ENCODE measurements at regions not wholly inside any gene's neighbourhood (a gene's known extent, or its start where the extent isn't known, plus 50 kb on each side); places are given as distances from the start of the nearest gene placed in this dataset.
"Not testable (repeated sequence)": the region's sequence is repeated elsewhere in the genome, so short reads cannot be mapped to it uniquely, and the experiment has no call there.

GRCh38 chr3:127491323-127491722, 99.2 kb downstream of the TPRA1 start:
- Histone ChIP-seq H3K9ac (ENCODE audit: low read depth in 1 of 2, low read length in 2 of 2) (no peak overlapping the region), H3K4me1 (ENCODE audit: control insufficient read depth in 2 of 2, insufficient read depth in 2 of 2, low read length in 2 of 2) (no peaks in the 10 kb centered on the region), H3K27ac (ENCODE audit: low read depth in 2 of 2, low read length in 2 of 2) (no peak overlapping the region), H3K4me3 (ENCODE audit: low read length in 2 of 2) (no peak overlapping the region), H3K36me3 (ENCODE audit: control insufficient read depth in 2 of 2, insufficient read depth in 2 of 2, low read length in 2 of 2) (no peaks in the 10 kb centered on the region), H3K9me3 (ENCODE audit: control insufficient read depth in 2 of 2, low read length in 2 of 2) (no peaks in the 10 kb centered on the region), H3K27me3 (ENCODE audit: control insufficient read depth in 2 of 2, insufficient read depth in 2 of 2, low read length in 2 of 2) (no peaks in the 10 kb centered on the region)

- not testable (repeated sequence) for H3K36me3 ChIP-seq (ENCODE audit: control insufficient read depth in 2 of 2, insufficient read depth in 2 of 2, low read length in 2 of 2); H3K9ac ChIP-seq (ENCODE audit: low read depth in 1 of 2, low read length in 2 of 2); H3K27ac ChIP-seq (ENCODE audit: low read depth in 2 of 2, low read length in 2 of 2); H3K4me1 ChIP-seq (ENCODE audit: control insufficient read depth in 2 of 2, insufficient read depth in 2 of 2, low read length in 2 of 2); H3K4me3 ChIP-seq (ENCODE audit: low read length in 2 of 2); H3K27me3 ChIP-seq (ENCODE audit: control insufficient read depth in 2 of 2, insufficient read depth in 2 of 2, low read length in 2 of 2); H3K9me3 ChIP-seq (ENCODE audit: control insufficient read depth in 2 of 2, low read length in 2 of 2)
Observed at GRCh38 chr3:127491024-127491305, 99.6 kb downstream of the TPRA1 start.

- Histone ChIP-seq H3K36me3 (ENCODE audit: control insufficient read depth in 2 of 2, insufficient read depth in 2 of 2, low read length in 2 of 2) (no peaks in the 10 kb centered on the region), H3K27ac (ENCODE audit: low read depth in 2 of 2, low read length in 2 of 2) (no peak overlapping the region), H3K4me1 (ENCODE audit: control insufficient read depth in 2 of 2, insufficient read depth in 2 of 2, low read length in 2 of 2) (no peaks in the 10 kb centered on the region), H3K27me3 (ENCODE audit: control insufficient read depth in 2 of 2, insufficient read depth in 2 of 2, low read length in 2 of 2) (no peaks in the 10 kb centered on the region), H3K4me3 (ENCODE audit: low read length in 2 of 2) (no peak overlapping the region), H3K9ac (ENCODE audit: low read depth in 1 of 2, low read length in 2 of 2) (no peak overlapping the region), H3K9me3 (ENCODE audit: control insufficient read depth in 2 of 2, low read length in 2 of 2) (no peaks in the 10 kb centered on the region)
Observed at GRCh38 chr3:127490271-127491023, 100.1 kb downstream of the TPRA1 start.

- Histone ChIP-seq H3K27me3 (ENCODE audit: control insufficient read depth in 2 of 2, insufficient read depth in 2 of 2, low read length in 2 of 2) (no peaks in the 10 kb centered on the region), H3K36me3 (ENCODE audit: control insufficient read depth in 2 of 2, insufficient read depth in 2 of 2, low read length in 2 of 2) (no peaks in the 10 kb centered on the region), H3K4me1 (ENCODE audit: control insufficient read depth in 2 of 2, insufficient read depth in 2 of 2, low read length in 2 of 2) (no peaks in the 10 kb centered on the region), H3K4me3 (ENCODE audit: low read length in 2 of 2) (no peak overlapping the region), H3K27ac (ENCODE audit: low read depth in 2 of 2, low read length in 2 of 2) (no peak overlapping the region), H3K9me3 (ENCODE audit: control insufficient read depth in 2 of 2, low read length in 2 of 2) (no peaks in the 10 kb centered on the region), H3K9ac (ENCODE audit: low read depth in 1 of 2, low read length in 2 of 2) (no peak overlapping the region)
Observed at GRCh38 chr3:127489357-127489756, 101.2 kb downstream of the TPRA1 start.

GRCh38 chr3:127488740-127489139, 101.8 kb downstream of the TPRA1 start:
- H3K36me3 ChIP-seq (ENCODE audit: control insufficient read depth in 2 of 2, insufficient read depth in 2 of 2, low read length in 2 of 2), result no peaks in the 10 kb centered on the region
- no peaks in the 10 kb centered on the region for H3K9me3 ChIP-seq (ENCODE audit: control insufficient read depth in 2 of 2, low read length in 2 of 2)
- H3K27ac ChIP-seq (ENCODE audit: low read depth in 2 of 2, low read length in 2 of 2), result no peak overlapping the region
- no peaks in the 10 kb centered on the region for H3K27me3 ChIP-seq (ENCODE audit: control insufficient read depth in 2 of 2, insufficient read depth in 2 of 2, low read length in 2 of 2)
- H3K9ac ChIP-seq (ENCODE audit: low read depth in 1 of 2, low read length in 2 of 2), result no peak overlapping the region
- no peaks in the 10 kb centered on the region for H3K4me1 ChIP-seq (ENCODE audit: control insufficient read depth in 2 of 2, insufficient read depth in 2 of 2, low read length in 2 of 2)
- H3K4me3 ChIP-seq (ENCODE audit: low read length in 2 of 2), result no peak overlapping the region

GRCh38 chr3:127488141-127488672, 102.3 kb downstream of the TPRA1 start:
- no peaks in the 10 kb centered on the region for H3K27me3 ChIP-seq (ENCODE audit: control insufficient read depth in 2 of 2, insufficient read depth in 2 of 2, low read length in 2 of 2)
- no peak overlapping the region for H3K4me3 ChIP-seq (ENCODE audit: low read length in 2 of 2)
- H3K27ac ChIP-seq (ENCODE audit: low read depth in 2 of 2, low read length in 2 of 2), result no peak overlapping the region
- H3K36me3 ChIP-seq (ENCODE audit: control insufficient read depth in 2 of 2, insufficient read depth in 2 of 2, low read length in 2 of 2), result no peaks in the 10 kb centered on the region
- no peaks in the 10 kb centered on the region for H3K4me1 ChIP-seq (ENCODE audit: control insufficient read depth in 2 of 2, insufficient read depth in 2 of 2, low read length in 2 of 2)
- no peak overlapping the region for H3K9ac ChIP-seq (ENCODE audit: low read depth in 1 of 2, low read length in 2 of 2)
- no peaks in the 10 kb centered on the region for H3K9me3 ChIP-seq (ENCODE audit: control insufficient read depth in 2 of 2, low read length in 2 of 2)

GRCh38 chr3:127487196-127487595, 103.3 kb downstream of the TPRA1 start:
- no peak overlapping the region for H3K27ac ChIP-seq (ENCODE audit: low read depth in 2 of 2, low read length in 2 of 2)
- H3K36me3 ChIP-seq (ENCODE audit: control insufficient read depth in 2 of 2, insufficient read depth in 2 of 2, low read length in 2 of 2), result no peaks in the 10 kb centered on the region
- H3K9ac ChIP-seq (ENCODE audit: low read depth in 1 of 2, low read length in 2 of 2), result no peak overlapping the region
- H3K27me3 ChIP-seq (ENCODE audit: control insufficient read depth in 2 of 2, insufficient read depth in 2 of 2, low read length in 2 of 2), result no peaks in the 10 kb centered on the region
- H3K9me3 ChIP-seq (ENCODE audit: control insufficient read depth in 2 of 2, low read length in 2 of 2), result no peaks in the 10 kb centered on the region
- H3K4me1 ChIP-seq (ENCODE audit: control insufficient read depth in 2 of 2, insufficient read depth in 2 of 2, low read length in 2 of 2), result no peaks in the 10 kb centered on the region
- H3K4me3 ChIP-seq (ENCODE audit: low read length in 2 of 2), result no peak overlapping the region

GRCh38 chr3:127486321-127486944, 104.1 kb downstream of the TPRA1 start:
- Histone ChIP-seq H3K4me3 (ENCODE audit: low read length in 2 of 2) (no peak overlapping the region), H3K4me1 (ENCODE audit: control insufficient read depth in 2 of 2, insufficient read depth in 2 of 2, low read length in 2 of 2) (no peaks in the 10 kb centered on the region), H3K36me3 (ENCODE audit: control insufficient read depth in 2 of 2, insufficient read depth in 2 of 2, low read length in 2 of 2) (no peaks in the 10 kb centered on the region), H3K27ac (ENCODE audit: low read depth in 2 of 2, low read length in 2 of 2) (no peak overlapping the region), H3K9me3 (ENCODE audit: control insufficient read depth in 2 of 2, low read length in 2 of 2) (no peaks in the 10 kb centered on the region), H3K27me3 (ENCODE audit: control insufficient read depth in 2 of 2, insufficient read depth in 2 of 2, low read length in 2 of 2) (no peaks in the 10 kb centered on the region), H3K9ac (ENCODE audit: low read depth in 1 of 2, low read length in 2 of 2) (no peak overlapping the region)

GRCh38 chr3:127485396-127486170, 105.0 kb downstream of the TPRA1 start:
- Histone ChIP-seq H3K4me1 (ENCODE audit: control insufficient read depth in 2 of 2, insufficient read depth in 2 of 2, low read length in 2 of 2) (no peaks in the 10 kb centered on the region), H3K27ac (ENCODE audit: low read depth in 2 of 2, low read length in 2 of 2) (no peak overlapping the region), H3K27me3 (ENCODE audit: control insufficient read depth in 2 of 2, insufficient read depth in 2 of 2, low read length in 2 of 2) (no peaks in the 10 kb centered on the region), H3K9ac (ENCODE audit: low read depth in 1 of 2, low read length in 2 of 2) (no peak overlapping the region), H3K9me3 (ENCODE audit: control insufficient read depth in 2 of 2, low read length in 2 of 2) (no peaks in the 10 kb centered on the region), H3K4me3 (ENCODE audit: low read length in 2 of 2) (no peak overlapping the region), H3K36me3 (ENCODE audit: control insufficient read depth in 2 of 2, insufficient read depth in 2 of 2, low read length in 2 of 2) (no peaks in the 10 kb centered on the region)

Measured in mucosa of rectum (tissue), 2 donors.